DMS114 treated with DMSO at 0.1 percent for 48 hours (cell line): ENCODE measurements at regions not wholly inside any gene's neighbourhood (a gene's known extent, or its start where the extent isn't known, plus 50 kb on each side); places are given as distances from the start of the nearest gene placed in this dataset.
"Not testable (repeated sequence)": the region's sequence is repeated elsewhere in the genome, so short reads cannot be mapped to it uniquely, and the experiment has no call there.

Source experiments
- DNase-seq: peaks from one replicate; lab custom pipeline; 2025; ENCODE audit not compliant: unreplicated experiment; lab: John Stamatoyannopoulos, UW

GRCh38 chrX:52261125-52261462 lies 76.4 kb downstream of the MAGED4 start:
- DNase-seq = no peak

GRCh38 chrX:52261463-52262194 lies 76.9 kb downstream of the MAGED4 start:
- DNase-seq = peak; percentile 80

- no peak for DNase-seq
These were observed 77.5 kb downstream of the MAGED4 start for GRCh38 chrX:52262195-52262546.

GRCh38 chrX:52263417-52263816 lies 78.7 kb downstream of the MAGED4 start:
- no peak for DNase-seq

GRCh38 chrX:52265713-52266112 lies 81.0 kb downstream of the MAGED4 start:
- no peak for DNase-seq

- DNase-seq = not testable (repeated sequence)
These were observed 83.8 kb downstream of the MAGED4 start for GRCh38 chrX:52268502-52268901.

DNA sequence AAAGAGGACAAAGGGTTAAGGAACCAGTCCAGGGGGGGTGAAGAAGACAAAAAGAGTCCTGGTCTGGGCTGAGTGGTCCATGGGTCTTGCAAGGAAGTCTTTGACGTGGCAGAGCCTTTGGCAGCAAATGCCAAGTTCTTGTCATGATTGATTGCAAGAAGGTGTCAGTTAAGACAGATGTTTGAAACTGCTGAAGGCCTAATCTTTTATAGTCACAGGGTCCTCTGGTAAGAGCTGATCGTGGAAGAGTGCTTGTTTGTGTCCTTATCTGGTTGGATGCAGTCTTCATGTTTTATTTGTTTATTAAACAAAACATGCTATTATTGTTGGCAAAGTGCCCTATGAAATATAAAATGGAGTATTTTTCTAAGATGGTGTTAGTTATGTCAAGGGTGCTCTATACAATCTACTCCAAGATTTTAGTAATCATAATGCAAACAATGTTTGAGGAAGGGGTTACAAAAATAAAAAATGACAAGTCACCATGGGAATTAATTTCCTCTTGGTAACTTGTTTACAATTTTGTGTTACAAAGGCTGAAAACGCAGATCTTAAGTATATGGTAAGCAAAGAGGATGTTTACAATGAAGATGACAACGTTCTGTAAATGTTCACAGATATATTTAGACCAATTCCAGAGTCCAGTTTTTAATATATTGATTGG lies 85.9 kb downstream of the MAGED4 start:
- DNase-seq = no peak

- no peak for DNase-seq
These were observed 86.5 kb downstream of the MAGED4 start for GRCh38 chrX:52271206-52271605.

DNA sequence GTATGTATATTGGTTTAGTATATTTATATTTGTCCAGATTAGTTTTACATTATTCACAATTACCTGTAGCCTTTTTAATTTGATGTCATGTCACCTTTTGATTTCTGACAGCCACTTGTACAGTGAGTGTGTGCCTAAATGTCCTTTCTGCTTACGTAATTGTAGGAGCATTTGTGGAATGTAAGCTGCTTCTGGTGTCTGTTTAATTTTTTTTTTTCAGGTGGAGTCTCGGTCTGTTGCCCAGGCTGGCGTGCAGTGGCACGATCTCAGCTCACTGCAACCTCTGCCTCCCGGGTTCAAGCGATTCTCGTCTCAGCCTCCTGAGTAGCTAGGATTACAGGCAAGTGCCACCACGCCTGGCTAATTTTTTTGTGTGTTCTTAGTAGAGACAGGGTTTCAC lies 91.2 kb upstream of the XAGE2 start:
- no peak for DNase-seq

DNA sequence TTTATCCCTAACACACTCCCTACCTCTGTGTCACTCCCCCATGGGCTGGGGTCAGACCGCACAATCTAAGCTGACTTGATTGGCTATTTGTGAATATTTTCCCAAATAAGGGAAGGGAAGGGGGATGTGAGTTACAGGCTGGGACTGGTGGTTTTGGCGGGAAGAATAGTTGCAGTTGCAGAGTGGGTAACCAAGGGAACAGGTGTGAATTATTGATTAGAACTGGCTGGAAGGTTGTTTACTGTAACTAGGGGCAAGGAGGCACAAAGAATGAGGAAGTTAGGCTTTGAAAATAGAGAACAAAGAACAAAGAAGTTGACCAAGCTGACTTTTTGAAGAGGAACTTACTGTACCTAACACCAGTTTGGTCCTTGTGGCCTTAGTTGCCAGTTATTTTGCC lies 88.0 kb upstream of the XAGE2 start:
- no peak for DNase-seq

DNA sequence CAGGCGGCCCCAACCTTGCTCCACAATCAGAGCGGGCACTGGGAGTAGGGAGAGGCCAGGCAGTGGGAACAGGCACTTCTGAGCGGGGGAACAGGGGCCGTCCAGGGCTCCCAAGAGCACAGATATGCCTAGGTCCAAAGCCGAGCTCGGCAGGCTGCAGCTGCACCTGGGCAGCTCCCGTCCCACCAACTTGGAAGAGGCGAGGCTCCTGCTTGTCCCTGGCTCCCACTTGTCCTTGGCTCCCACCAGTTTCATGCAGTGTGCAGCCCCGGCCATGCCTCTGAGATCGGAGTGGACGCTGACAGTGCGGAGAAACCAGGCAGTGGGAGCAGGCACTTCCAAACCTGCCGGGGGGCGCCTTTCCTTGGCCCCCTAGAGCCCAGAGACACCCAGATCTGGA lies 84.0 kb upstream of the XAGE2 start:
- DNase-seq = no peak

GRCh38 chrX:52298968-52299367 lies 69.9 kb upstream of the XAGE2 start:
- not testable (repeated sequence) for DNase-seq

DNA sequence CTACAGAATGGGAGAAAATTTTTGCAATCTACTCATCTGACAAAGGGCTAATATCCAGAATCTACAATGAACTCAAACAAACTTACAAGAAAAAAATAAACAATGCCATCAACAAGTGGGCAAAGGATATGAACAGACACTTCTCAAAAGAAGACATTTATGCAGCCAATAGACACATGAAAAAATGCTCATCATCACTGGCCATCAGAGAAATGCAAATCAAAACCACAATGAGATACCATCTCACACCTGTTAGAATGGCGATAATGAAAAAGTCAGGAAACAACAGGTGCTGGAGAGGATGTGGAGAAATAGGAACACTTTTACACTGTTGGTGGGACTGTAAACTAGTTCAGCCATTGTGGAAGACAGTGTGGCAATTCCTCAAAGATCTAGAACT lies 60.3 kb upstream of the XAGE2 start:
- DNase-seq = not testable (repeated sequence)
